ENCODE measurements at regions not wholly inside any gene's neighbourhood (a gene's known extent, or its start where the extent isn't known, plus 50 kb on each side); places are given as distances from the start of the nearest gene placed in this dataset.

- no peak for TF ChIP-seq POLR2A (IDR thresholded peaks at IDR 0.05)
- TF ChIP-seq, protein P1, sequence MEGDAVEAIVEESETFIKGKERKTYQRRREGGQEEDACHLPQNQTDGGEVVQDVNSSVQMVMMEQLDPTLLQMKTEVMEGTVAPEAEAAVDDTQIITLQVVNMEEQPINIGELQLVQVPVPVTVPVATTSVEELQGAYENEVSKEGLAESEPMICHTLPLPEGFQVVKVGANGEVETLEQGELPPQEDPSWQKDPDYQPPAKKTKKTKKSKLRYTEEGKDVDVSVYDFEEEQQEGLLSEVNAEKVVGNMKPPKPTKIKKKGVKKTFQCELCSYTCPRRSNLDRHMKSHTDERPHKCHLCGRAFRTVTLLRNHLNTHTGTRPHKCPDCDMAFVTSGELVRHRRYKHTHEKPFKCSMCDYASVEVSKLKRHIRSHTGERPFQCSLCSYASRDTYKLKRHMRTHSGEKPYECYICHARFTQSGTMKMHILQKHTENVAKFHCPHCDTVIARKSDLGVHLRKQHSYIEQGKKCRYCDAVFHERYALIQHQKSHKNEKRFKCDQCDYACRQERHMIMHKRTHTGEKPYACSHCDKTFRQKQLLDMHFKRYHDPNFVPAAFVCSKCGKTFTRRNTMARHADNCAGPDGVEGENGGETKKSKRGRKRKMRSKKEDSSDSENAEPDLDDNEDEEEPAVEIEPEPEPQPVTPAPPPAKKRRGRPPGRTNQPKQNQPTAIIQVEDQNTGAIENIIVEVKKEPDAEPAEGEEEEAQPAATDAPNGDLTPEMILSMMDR (IDR thresholded peaks at IDR 0.05 in 4 of 5, conservative IDR thresholded peaks at IDR 0.05 in 1 of 5), result no peak
Observed at GRCh38 chr4:123257591-123257990, 139.0 kb upstream of the SPRY1 start.

All from gastrocnemius medialis (tissue), 4 donors.